HFFc6 (cell line): ENCODE measurements at regions not wholly inside any gene's neighbourhood (a gene's known extent, or its start where the extent isn't known, plus 50 kb on each side); places are given as distances from the start of the nearest gene placed in this dataset.

ENCODE experiments used
- DNase-seq: peaks from one replicate; pipeline ENCODE4 v3.0.0-alpha.2; 2018
- H3K27ac Mint-ChIP-seq: 2 replicates; pipeline ENCODE4 v1.8.0; 2020; ENCODE audit warnings: mild to moderate bottlenecking, mixed read lengths
- H3K27me3 Mint-ChIP-seq: 2 replicates; pipeline ENCODE4 v1.8.0; 2021; ENCODE audit warnings: mild to moderate bottlenecking, moderate library complexity, mixed read lengths; ENCODE audit not compliant: insufficient read depth
- H3K36me3 Mint-ChIP-seq: 2 replicates; pipeline ENCODE4 v1.8.0; 2021; ENCODE audit warnings: low read depth, mixed read lengths
- H3K4me1 Mint-ChIP-seq: 2 replicates; pipeline ENCODE4 v1.8.0; 2020; ENCODE audit warnings: low read depth, mixed read lengths
- H3K4me3 Mint-ChIP-seq: 2 replicates; pipeline ENCODE4 v1.8.0; 2020; ENCODE audit warnings: mild to moderate bottlenecking, moderate library complexity, mixed read lengths
- H3K9me3 Mint-ChIP-seq: 2 replicates; pipeline ENCODE4 v1.8.0; 2020; ENCODE audit warnings: mild to moderate bottlenecking, mixed read lengths
- TF ChIP-seq, protein P1 (sequence below): fragments of 200-600 bp; sonication (generic); IDR thresholded peaks from 2 replicates; pipeline ENCODE4 v1.5.0; 2021; ENCODE audit warnings: antibody characterized with exemption, mild to moderate bottlenecking

DNA sequence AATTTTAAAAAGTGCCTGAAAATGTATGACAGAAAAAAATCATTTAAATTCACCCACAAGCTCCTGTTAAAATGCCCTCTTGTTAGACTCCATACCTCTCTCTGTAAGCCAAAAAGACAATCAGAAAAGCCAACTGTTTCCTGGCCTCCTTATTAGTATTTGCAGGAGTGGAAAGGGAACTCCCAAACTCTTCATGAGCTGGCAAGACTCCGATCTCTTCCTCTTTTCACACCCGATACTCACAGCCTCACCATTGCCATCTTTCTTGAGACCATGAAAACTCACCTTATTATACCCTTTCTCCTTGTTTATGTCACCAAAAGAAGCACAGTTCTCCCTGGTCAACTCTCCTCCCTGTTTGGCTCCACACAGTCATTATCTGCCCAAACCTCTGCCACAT lies 197.8 kb downstream of the DMAC1 start:
- H3K36me3 Mint-ChIP-seq = no peaks in the 10 kb centered on the region
- H3K9me3 Mint-ChIP-seq = peaks cover 35% of the 10 kb centered on the region
- H3K4me3 Mint-ChIP-seq = no peak overlapping the region
- no peaks in the 10 kb centered on the region for H3K4me1 Mint-ChIP-seq
- TF ChIP-seq, protein P1, sequence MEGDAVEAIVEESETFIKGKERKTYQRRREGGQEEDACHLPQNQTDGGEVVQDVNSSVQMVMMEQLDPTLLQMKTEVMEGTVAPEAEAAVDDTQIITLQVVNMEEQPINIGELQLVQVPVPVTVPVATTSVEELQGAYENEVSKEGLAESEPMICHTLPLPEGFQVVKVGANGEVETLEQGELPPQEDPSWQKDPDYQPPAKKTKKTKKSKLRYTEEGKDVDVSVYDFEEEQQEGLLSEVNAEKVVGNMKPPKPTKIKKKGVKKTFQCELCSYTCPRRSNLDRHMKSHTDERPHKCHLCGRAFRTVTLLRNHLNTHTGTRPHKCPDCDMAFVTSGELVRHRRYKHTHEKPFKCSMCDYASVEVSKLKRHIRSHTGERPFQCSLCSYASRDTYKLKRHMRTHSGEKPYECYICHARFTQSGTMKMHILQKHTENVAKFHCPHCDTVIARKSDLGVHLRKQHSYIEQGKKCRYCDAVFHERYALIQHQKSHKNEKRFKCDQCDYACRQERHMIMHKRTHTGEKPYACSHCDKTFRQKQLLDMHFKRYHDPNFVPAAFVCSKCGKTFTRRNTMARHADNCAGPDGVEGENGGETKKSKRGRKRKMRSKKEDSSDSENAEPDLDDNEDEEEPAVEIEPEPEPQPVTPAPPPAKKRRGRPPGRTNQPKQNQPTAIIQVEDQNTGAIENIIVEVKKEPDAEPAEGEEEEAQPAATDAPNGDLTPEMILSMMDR = no peak
- no peaks in the 10 kb centered on the region for H3K27me3 Mint-ChIP-seq
- H3K27ac Mint-ChIP-seq = no peak overlapping the region
- DNase-seq = no peak

DNA sequence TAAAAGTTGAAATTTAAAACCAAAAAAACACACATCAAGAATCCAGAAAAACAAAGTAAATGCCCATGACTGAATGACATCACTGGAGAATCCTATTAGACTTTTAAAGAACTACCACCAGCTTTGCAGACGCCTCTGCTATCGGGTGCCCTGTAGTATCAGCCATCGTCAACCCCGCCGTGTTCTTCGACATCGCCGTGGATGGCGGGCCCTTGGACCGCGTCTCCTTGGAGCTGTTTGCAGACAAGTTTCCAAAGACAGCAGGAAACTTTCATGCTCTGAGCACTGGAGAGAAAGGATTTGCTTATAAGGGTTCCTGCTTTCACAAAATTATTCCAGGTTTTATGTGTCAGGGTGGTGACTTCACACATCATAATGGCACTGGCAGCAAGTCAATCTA lies 201.9 kb downstream of the DMAC1 start:
- DNase-seq = no peak
- TF ChIP-seq, protein P1 = no peak
- Mint-ChIP-seq H3K9me3 (peaks cover 55% of the 10 kb centered on the region), H3K36me3 (no peaks in the 10 kb centered on the region), H3K27me3 (no peaks in the 10 kb centered on the region), H3K4me1 (no peaks in the 10 kb centered on the region), H3K27ac (no peak overlapping the region), H3K4me3 (no peak overlapping the region)

DNA sequence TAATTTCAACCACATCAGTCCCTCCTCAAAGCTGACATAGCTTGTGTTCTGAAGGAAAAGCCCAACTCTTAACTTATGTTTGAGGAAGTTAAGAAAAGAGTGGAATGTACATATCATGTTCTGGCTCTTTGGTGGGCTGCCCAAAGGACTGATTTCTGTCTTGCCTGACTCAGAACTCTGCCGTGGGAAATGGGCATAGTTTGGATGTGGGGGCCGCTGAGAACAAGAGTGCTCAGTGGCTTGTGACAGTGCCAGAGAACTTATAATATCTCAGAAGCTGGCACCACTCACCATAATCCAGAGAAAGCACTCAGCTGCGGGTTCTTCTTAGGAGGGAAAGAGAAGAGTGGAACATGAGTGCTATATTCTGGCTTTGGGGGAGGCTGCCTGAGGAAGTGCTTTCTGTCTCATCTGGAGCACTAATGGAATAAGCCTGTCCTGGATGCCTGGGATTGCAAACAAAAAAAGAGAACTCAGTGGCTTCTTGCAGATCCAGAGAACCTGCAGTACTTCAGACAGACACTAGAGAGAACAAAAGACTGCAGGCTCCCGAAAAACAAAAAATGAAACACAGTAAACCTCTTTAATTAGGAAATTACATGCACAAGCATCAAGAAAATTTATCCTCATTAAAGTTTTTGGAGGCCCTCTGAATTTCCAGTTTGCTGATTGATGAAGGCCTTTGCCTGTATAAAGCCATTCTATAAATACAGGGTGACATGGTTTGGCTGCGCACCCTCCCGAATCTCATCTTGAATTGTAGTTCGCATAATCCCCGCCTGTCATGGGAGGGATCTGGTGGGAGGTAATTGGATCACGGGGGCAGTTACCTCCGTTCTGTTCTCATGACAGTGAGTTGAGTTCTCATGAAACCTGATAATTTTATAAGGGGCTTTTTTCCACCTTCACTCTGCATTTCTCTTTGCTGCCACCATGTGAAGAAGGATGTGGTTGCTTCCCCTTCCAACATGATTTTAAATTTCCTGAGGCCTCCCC lies 207.0 kb downstream of the DMAC1 start:
- TF ChIP-seq, protein P1 = no peak; the same call in 1 of the 2 replicates
- H3K4me1 Mint-ChIP-seq = no peaks in the 10 kb centered on the region
- H3K27me3 Mint-ChIP-seq = no peaks in the 10 kb centered on the region
- peaks cover 51% of the 10 kb centered on the region for H3K9me3 Mint-ChIP-seq
- no peak for DNase-seq
- no peak overlapping the region for H3K4me3 Mint-ChIP-seq
- no peaks in the 10 kb centered on the region for H3K36me3 Mint-ChIP-seq
- no peak overlapping the region for H3K27ac Mint-ChIP-seq

DNA sequence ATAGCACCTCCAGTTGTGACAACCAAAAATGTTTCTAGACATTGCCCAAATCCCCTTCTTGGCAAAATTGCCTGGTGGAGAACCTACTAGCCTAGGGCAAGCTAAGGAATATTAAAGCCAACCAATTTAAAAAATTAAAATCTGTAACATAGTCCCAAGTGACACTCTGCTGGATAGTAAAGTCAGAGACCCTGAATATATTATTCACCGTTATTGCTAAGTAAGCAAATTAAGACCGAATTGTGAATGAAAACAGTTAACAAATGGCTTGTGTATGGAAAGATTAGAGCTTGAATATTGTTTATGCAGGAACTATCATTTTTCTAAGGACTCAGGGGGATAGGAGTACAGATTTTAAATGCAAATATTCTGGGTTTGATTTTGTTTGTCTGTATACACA lies 208.1 kb downstream of the DMAC1 start:
- no peak overlapping the region for H3K27ac Mint-ChIP-seq
- TF ChIP-seq, protein P1 = no peak
- no peaks in the 10 kb centered on the region for H3K4me1 Mint-ChIP-seq

DNA sequence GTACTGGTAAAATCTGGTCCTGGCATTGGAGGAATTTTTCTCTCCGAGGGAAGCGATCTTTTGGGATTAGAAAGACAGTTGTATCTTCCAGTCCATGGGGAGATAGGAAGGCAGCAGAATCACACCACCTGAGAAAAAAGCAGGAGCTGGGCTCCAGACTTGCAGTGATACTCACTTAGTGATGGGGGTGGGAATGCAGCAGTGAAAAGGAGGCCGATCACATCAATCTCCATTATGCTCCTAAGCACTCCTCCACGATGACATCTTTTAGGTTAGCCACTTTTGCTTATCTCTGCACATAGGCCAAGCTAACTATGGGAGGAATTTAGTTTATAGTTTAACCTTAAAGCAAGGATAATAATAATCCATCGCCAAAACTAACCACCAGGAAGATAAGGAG lies 219.0 kb downstream of the DMAC1 start:
- TF ChIP-seq, protein P1 = no peak
- Mint-ChIP-seq H3K36me3 (no peaks in the 10 kb centered on the region), H3K9me3 (peaks cover 29% of the 10 kb centered on the region), H3K27ac (no peak overlapping the region), H3K4me1 (no peaks in the 10 kb centered on the region), H3K27me3 (no peaks in the 10 kb centered on the region), H3K4me3 (no peak overlapping the region)
- DNase-seq = no peak

More for the DNA sequence above, 208.1 kb downstream of the DMAC1 start:
- Mint-ChIP-seq H3K4me3 (no peak overlapping the region), H3K36me3 (no peaks in the 10 kb centered on the region), H3K9me3 (peaks cover 50% of the 10 kb centered on the region), H3K27me3 (no peaks in the 10 kb centered on the region)
- no peak for DNase-seq
